Muscle of back (tissue), 3 donors: ENCODE measurements at regions not wholly inside any gene's neighbourhood (a gene's known extent, or its start where the extent isn't known, plus 50 kb on each side); places are given as distances from the start of the nearest gene placed in this dataset.
"Not testable (repeated sequence)": the region's sequence is repeated elsewhere in the genome, so short reads cannot be mapped to it uniquely, and the experiment has no call there.

Experiments used
- DNase-seq, 3 donors: peaks; one replicate each; pipeline versions ENCODE4 v3.0.0 to v3.0.0-alpha.2; 2013

GRCh38 chr6:6970851-6971250, 136.9 kb upstream of the RREB1 start:
- no peak for DNase-seq

DNA sequence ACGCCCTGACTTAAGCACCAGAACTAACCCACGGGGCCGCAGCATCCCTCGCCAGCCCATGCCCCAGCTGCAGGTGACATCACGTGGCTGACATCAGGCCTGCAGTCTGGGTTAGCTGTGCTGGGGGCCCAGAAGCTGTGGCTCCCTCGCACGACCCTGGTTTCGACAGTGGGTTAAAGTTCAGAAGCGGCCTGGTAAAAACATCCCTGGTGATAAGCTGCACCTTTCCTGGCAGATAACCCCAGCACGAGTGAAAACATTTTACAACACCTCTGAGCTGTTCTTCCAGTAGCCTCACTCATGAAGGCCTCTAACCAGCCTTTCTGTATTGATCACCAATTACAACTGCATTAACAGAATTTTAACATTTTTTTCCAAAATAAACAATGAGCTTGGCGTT, 136.4 kb upstream of the RREB1 start:
- no peak for DNase-seq

- peak in 1 of 3 donors; percentile 6 for DNase-seq
Measured at GRCh38 chr6:6972456-6972855, 135.3 kb upstream of the RREB1 start.

- no peak for DNase-seq
Measured at GRCh38 chr6:6973721-6974120, 134.0 kb upstream of the RREB1 start.

DNA sequence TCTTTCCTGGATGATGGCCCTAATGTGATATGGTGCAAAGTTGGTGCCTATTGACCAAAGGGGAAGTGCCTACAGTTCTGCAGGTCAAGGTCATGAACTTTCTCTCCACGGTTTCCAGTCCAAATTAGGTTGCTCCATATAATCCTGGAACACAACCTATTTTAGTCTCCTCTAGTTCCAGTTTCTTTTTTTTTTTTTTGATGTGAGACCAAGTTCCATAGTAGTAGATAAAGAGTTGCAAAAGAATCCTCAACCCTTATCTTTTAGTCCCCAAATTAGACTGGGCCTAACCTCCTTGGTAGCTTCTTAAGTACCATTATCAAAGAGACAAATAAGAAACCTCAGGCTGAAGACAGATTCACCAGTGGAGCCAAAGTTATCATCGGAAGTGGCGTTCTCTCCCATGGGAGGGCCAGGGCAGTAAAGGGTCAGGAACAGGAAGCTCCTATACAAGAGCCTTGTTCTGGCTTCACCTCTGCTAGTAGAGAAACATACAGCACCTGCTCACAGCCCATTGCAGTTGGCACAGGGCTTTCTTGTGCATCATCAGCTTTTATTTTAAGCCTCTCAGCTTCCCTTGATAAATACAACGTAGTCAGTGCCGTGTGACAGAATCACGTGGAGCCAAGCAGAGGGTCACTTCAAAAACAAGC, 132.2 kb upstream of the RREB1 start:
- DNase-seq = peak in 2 of 3 donors; percentile 10 to 43

- no peak for DNase-seq
Measured at GRCh38 chr6:6976193-6976592, 131.6 kb upstream of the RREB1 start.

DNA sequence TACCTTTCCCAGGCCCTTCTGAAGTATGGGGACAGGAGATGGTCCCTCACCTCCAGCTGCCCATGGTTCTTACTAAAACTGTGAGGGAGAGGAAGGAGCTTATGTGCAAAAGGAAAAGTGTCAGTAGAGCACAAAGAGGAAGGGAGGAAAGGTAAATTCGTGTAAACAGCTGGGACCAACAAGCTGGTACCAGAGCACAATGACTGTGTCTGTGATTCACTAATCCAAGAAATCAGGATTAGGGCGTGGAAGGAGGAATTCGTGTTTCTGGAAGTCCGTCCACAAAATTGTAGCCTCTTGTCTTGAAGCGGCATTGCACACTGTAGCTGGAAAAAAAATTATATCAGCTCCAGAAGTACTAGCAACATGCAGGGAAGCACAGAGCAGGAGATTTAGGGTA, 129.0 kb upstream of the RREB1 start:
- DNase-seq = no peak

GRCh38 chr6:6980999-6981597, 126.7 kb upstream of the RREB1 start:
- DNase-seq = no peak

DNA sequence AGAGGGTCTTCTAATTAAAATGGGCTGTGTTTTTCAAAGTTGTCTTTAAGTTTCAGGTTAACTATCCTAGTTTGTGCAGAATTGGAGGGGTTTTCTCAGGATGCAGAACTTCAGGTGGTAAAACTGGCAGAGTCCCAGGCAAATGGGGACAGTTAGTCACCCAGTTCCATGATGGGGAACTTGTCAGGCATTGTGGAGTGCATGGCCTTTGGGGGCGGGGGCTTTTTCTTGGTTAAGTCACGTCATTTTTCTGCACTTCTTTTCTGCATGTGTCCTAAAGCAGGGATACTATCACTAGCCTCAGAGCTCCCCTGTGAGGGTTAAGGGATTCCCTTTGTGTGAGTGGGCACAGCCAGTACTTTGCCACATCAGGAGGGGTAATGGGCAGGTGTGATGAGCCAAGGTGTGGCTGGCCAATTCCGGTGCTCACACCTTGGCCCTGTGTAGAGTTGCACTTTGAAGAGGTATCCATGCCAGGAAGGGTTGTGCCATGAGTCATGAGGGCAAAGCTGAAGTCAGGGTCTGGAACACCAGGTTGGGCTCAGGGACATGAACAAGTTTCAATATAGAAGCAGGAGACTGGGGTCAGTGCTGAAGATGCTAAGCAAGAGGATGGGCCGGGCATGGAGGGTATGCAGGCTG, 126.0 kb upstream of the RREB1 start:
- DNase-seq = no peak

- DNase-seq = no peak
Measured at GRCh38 chr6:6982663-6983062, 125.1 kb upstream of the RREB1 start.

DNA sequence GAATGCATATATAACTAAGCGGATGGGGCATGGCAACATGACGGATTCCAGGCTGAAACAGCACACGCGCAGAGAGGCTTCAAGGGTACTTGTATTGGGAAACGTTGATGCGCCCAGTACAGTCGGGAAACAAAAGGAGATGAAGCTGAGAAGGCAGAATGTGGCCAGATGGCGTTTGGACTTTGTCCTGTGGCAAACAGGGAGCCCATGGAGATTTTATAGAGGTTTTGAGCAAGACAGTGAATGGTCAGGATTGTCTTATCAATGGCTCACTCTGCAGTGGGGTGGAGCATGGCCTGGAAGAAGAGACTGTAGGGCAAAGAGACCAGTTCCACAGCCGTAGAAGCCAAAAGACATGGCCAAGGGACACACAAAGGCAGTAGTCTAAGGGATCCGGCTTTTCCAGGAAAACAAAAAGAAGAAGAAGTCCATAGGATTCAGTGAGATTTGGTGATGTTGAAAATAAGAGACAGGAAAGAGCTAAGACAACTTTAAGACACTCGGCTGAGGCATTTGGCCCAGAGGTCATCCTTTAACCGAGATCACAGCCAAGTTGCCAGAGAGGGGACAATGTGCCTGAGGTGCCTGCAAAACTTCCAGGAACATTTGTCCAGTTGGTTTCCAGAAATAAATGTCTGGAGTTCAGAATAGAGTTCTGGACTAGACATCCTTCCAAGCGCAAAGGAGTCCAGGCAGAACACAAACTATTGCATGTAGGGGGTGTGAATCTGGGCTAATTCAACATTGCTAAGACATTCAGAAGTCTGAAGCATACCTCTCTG, 123.0 kb upstream of the RREB1 start:
- DNase-seq = no peak

GRCh38 chr6:6986344-6986743, 121.4 kb upstream of the RREB1 start:
- DNase-seq = no peak

GRCh38 chr6:6987749-6988148, 120.0 kb upstream of the RREB1 start:
- DNase-seq = no peak

- not testable (repeated sequence) for DNase-seq
Measured at GRCh38 chr6:6990059-6990458, 117.7 kb upstream of the RREB1 start.

DNA sequence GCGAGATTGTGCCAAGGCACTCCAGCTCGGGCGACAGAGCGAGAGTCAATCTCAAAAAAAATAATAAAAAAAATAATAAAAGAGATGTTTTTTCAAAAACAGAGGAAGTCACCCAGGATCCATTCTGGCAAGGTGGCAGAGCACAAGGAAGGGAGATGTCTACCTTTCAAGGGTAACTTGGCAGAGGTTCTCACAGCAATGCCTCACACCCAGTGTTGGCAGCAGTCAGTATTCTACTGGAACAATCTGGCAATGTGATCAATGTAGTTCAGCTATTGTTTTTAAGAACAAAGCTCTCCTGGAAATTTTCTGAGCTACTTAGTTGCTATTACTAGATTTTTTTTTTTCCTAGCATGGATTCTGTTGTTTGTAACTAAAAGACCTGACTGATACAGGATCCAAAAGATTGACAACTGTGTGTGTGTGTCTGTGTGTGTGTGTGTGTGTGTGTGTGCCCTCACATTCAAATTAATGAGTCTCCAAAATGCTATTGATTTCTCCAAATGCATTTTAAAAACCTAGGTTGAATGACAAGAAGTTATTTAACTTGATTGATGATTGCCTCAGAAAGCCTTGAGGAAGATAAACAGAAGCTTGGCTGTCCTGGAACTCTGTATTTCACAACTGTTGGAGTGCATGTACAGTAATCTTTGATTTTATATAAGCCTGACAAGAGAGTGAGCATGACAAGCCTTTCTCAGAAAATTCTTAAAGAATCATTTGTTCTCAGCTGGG, 114.1 kb upstream of the RREB1 start:
- DNase-seq = no peak

DNA sequence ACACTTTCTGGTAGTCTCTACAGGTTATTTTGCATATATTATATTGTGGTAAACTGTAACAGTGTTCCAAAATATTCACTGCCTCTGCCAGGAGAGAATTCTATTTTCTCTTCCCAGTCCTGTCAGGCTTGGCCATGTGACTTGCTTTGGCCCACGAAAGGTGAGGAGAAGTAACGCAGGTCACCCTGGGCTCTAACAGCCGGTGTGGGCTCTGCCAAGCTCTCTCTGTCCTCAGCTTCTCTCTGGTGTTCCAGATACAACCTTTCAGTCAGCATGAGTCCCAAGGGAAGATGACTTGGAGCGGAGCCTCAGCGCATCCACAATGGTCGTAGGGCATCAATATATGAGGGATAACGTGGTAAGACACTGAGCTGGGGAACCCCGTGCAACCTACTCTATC, 113.0 kb upstream of the RREB1 start:
- no peak for DNase-seq

GRCh38 chr6:6995328-6995727, 112.4 kb upstream of the RREB1 start:
- DNase-seq = no peak

DNA sequence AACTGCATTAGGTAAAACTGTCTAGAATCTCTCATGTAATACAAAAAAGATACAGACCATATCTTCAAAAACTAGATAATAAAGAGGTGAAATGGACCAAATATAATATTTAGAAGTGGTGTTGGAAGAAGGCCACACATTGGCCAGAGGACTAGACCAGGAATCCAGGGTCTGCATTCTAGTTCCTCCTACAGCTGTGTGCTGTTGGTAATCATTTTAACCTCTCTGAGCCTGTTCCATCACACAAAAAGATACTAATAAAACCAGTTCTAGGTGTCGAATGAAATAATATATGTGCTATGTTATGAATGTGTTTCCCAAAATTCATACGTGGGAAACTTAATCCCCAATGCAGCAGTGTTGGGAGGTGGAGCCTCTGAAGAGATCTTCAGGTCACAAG, 111.6 kb upstream of the RREB1 start:
- no peak for DNase-seq

DNA sequence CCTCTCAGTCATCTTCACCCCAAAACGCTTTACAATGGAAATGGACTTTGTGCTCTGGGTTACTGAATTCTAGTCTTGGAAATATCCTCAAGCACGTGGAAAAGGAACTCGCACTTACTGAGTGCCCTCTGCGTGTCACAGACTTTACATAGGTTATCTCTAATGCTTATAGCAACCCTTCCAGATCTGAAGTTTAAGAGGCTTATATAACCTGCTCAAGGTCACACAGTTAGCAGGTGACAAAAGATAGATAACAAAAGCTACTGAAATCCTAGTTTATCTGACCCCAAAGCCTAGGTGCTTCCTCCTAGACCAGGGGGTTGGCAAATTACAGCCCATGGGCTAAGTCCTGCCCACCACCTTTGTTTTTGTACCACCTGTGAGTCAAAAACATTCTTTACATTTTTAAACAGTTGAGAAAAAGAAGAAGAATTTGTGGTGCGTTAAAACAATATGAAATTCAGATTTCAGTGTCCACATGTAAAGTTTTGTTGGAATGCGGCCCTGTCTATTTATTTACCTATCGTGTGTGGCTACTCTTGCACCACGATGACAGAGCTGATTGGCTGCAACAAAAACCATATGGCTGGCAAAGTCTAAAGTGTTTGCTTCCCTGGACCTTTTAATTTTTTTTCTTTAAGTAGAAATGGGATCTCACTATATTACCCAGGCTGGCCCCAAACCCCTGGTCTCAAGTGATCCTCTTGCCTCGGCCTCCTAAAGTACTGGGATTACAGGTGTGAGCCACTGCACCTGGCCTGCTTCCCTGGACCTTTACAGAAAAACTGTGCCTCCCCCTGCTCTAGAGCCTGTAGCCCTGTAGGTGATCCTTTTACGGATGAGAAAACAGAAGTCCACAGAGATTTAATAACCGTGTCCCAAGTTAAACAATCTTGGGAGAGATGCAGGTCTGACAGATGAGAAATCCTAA, 110.2 kb upstream of the RREB1 start:
- no peak for DNase-seq

DNA sequence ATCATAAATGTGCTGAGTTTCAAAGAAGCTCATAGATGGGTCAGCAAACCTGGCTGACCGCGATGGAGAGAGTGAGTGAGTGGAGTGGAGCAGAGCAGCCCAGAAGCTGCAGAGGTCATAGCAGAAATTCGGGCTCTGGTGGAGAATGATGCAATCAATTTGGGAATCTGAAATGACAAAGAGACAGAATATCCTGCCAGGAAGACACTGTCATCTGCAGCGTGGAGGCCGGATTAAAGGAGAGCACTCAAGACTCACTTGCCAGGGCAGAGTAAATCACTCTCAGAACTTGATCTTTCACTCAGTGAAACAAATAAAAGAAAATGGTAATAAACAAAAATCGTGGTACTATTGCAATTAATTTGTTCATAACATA, 109.6 kb upstream of the RREB1 start:
- DNase-seq = peak; percentile 21 to 42 (median 29)
